NCI-H748 (cell line): ENCODE measurements at regions not wholly inside any gene's neighbourhood (a gene's known extent, or its start where the extent isn't known, plus 50 kb on each side); places are given as distances from the start of the nearest gene placed in this dataset.
A peak's percentile ranks its signal among the peaks of the same experiment; 100 is the strongest.

ENCODE experiments used
- DNase-seq: peaks from one replicate; lab custom pipeline; 2025; ENCODE audit not compliant: unreplicated experiment; lab: John Stamatoyannopoulos, UW

DNA sequence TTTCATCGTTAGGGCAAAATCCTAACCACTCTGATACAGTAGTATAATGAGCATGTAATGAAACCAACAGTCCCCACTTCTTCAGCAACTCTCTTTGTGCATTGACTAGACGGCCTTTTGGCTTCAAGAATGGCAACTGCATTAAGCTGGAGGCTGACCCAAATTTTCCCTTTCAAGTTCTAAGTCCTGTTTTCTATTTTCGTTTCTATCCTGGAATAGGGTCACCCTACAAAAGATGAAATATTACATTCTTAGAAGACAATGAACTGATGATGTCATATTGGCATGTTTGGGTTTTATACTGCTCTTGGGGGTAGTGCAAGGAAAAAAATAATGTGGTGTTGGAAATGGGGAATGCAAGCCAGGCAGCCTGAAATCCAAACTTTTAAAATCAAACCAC is 254.4 kb downstream of the ETAA1 start:
- DNase-seq, result no peak

DNA sequence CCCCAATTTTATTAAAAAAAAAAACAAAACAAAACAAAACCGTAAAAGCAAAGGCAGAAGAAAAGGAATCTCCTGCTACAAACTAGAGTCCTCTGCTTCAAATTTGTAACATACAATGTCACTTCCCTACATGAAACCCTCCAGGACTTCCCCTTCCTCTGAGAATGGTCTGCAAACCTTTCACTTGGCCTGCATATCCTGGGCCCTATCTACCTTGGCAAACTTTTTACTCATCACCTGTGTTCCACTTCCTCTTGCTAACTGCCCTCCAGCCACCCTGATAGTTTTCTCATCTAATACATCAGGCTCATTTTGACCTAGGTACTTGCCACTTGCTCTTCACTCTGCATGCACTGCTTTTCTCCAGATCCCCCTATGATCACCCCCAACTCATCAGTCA is 255.5 kb downstream of the ETAA1 start:
- DNase-seq, result no peak

DNA sequence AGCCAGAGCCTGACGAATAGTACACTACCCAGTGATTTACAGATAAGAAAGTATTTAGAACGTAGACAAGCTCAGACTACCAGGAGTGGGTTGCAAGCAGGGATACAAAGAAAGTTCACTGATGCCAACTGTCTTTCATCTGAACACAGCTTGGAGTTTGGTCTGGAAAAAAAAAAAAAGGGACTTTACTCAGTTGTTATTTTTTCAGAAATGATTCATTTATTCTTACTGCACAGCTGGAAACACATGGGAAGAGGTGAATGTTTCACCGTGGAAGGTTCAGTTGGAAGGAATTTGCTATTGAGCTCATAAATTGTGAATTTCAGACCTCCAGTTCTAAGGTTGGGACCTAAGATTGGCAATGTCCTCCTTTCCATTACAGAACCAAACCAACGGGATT is 259.7 kb downstream of the ETAA1 start:
- DNase-seq, result no peak

DNA sequence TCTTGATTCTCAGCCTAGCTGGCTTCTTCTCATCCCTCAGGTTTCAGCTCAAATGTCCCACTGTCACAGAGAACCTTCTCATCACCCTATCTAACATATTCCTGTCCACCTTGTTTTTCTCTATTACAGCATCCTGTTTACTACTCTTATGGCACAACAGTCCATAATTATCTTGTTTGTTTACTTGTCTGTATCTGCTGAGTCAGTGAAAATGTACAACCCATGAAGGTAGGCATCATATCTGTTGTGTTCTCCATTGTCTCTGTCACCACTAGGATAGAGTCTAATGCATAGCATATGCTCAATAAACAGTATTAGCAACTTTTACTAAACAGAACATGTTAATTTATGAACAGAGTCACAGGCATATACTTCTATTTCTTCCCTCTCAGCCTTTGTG is 261.7 kb downstream of the ETAA1 start:
- DNase-seq, result no peak

DNA sequence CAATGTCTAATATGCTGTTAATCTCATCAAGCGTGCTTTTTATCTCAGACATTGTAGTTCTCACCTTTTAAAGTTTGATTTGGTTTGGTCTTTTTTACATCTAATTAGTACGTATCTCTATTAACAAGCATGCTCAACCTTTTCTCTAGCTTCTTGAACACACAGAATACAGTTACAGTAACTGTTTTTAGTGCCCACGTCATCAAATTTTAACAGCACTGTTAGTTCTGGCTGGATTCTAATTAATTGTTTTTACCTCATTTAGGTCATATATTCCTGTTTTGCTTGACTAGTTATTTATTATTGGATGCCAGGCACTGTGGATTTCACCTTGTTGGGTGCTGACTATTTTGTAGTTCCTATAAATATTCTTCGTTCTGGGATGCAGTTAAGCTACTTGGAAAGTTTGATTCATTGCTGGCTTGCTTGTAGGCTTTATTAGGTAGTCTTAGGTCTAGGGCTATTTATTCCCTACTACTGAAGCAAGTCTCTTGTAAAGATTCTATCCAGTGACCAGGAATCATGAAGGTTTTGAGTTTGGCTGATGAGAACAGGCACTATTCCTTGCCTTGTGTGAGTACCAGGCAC is 263.0 kb downstream of the ETAA1 start:
- no peak for DNase-seq

DNA sequence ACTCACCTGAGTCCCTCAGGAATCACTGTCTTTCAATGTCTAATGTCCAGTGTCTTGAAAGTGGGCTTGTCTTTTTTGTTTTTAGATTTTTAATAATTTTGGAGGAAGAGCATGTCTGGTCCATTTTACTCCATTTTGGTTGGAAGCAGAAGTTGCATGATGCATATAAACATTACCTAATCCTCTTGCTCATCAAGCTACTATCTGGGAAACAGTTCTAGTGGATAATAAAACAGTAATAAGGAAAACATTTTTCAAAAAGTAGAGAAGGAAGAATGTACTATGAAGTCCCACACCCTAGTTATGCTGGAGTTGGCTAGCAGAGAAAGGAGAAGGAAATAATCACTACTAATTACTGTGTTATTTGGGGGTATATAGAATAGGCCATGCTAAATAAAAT is 263.7 kb downstream of the ETAA1 start:
- DNase-seq, result no peak

DNA sequence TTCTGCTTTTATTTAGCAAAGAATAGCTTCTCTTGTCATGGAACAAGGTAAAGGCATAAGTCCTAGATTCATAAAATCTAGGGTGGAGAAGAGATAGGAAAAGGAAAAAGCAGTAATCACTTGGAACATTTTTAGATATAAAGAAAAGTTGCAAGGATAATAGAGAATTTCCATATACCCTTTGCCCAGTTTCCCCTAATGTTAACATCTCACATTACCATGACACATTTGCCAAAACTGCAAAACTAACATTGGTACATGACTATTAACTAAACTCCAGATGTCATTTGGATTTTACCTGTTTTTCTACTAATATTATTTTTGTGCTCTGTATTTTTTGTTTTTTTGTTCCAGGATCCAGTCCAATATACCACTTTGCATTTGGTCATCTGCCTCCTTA is 265.1 kb downstream of the ETAA1 start:
- no peak for DNase-seq

DNA sequence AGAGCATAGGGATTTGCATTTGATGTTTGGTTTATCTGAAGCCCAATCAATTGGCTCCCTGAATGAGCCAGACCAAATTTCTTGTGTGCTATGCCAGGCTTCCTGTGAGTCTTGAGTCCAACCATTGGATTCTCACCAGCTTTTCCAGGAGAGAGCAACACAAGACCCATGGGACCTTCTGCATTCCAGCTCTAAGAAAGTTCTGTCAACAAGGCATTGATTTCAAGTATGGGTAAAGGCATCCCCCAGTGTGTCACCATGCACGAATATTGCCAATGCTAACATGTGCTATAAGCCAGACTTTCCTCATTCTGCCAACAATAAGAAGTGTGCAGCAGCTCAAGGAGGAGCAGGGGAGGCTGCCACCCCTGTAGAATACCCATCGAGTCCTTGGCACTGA is 266.6 kb downstream of the ETAA1 start:
- no peak for DNase-seq

DNA sequence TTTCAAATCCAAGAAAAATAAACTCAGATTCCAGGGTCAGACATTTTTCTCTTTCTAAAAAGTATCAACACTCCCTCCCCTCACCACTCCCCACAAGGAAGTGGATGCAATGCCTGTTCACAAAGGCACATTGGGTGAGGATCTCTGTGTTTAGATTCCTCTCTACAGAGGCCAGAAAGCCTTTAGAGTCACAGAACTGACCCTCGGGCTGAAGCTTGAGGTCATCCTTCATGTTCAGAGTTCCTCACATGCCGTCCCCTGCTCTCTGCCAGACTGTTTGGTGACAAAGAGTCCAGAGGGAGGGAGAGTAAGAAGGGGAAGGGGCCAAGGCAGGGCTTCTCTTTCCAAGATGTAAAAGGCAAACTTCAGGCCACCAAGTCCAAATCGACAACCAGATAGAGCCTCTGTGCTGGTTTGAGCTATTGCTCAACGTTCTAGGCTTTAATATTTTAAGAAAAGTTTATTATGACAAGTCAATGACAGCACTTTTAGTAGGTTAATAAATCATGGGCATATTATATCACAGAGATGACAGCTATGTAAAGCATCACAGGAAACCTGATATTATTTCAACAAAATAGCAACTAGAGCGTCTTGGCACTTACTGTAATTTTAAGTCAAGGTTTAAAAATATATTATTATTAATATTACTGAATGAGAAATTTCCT is 269.4 kb downstream of the ETAA1 start:
- no peak for DNase-seq

DNA sequence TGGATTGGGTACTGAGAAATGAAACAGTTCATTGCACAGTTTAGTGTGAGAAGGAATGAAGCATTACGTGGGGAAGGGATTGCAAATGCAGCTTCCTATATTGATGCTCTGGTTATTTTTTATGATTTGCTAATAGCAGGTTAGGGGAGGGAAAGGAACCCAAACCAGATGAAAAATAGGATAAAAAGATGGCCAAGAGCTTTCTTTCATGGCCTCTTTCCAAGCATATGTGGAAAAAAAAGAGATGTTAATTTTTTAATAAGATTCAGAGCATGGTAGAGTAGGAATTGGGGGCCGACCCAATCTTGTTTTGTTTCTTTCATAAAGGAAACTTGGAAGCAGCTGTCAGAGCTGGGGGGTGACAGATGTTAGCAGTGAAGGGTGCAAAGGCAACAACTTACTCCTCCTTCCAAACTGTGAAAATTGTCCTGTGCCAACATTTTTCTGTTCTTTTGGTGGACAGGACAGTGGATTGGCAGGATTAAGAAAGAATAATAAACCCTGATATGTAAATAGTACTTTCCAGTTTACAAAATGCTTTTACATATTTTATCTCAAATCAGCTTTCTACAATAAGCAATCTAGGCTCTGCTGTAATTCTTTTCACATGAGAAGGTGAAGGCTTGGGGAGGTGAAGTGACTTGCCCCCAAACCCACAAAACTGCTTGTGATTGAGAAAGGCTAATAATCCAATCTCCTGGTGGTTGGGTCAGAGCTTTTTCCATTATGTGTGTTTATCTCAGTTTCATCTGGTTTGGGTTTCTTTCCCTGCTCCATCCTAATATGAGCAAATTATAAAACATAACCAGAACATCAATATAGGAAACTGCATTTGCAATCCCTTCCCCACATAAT is 270.1 kb downstream of the ETAA1 start:
- no peak for DNase-seq

DNA sequence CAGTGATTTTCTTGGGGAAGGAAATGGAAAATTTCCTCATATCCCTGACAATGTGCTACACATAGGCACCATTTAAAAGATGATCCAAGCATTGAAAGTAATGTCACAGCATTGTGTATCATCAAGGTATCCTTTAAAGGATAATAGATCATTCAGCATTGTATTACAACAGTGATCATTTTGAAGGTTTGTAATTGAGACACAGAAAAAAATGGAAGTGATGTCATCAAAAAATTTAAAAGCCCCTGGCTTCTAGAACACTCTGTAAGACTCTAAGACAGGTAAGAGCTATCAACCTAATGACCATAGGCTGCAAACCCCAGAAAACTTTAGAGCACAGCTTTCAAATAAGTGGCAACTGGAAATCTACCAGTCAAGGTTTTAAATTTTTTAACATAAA is 271.4 kb downstream of the ETAA1 start:
- no peak for DNase-seq

DNA sequence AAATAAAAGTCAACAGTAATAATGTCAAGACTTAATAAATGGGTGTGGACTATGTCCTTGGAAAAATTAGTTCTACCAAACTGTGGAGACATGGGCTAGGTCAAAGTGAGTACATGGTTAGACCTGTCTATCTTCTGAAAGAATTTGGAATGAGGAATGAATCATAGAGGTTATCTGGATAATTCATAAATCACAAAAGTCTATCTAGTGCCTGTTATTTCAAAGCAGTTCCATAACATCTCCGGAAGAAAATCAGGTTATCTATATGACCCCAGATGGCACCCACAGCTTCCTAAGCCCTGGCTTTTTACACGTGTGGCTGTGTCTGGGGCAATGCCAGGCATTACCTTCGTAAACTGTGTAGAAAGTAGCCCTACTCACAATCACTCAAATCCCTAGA is 272.0 kb downstream of the ETAA1 start:
- DNase-seq, result no peak

DNA sequence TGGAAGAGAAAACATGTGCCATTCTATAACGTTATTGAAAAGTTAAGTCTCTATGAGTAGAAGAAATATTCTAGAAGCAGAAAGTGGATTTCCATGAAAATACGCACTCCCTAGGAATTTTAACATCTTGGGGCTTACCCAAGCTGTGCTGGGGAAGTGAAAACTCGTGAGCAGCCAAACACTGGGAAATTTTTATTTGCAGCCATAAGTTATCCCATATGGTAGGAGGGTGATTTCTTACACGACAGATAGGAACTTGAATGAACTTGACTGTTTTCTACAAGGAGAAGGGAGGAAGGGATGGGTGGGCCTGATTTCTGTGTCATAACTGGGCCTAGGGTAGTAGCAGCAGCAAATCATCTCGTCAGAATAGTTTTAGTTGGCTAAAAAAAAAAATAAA is 272.6 kb downstream of the ETAA1 start:
- no peak for DNase-seq

DNA sequence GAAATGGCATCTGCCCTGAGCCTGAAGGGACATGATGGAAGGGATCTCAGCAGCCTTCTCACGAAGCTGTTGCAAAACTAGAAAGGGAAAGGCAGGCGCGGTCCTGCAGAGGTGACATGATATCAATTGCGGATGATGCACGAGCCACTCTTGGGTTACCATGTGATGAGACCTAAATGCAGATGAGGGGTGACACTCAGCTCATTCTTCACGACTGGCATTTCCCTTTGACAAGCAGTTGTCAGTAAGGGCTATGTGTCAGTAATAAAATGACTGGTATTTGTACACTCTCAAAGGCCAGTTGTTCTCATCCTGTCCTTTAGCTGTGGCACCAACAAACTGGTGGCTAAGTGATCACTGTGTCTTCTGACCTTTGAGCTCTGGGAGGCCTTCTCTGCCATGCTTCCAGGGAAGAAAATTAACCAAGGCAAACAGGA is 273.6 kb downstream of the ETAA1 start:
- DNase-seq, result no peak

DNA sequence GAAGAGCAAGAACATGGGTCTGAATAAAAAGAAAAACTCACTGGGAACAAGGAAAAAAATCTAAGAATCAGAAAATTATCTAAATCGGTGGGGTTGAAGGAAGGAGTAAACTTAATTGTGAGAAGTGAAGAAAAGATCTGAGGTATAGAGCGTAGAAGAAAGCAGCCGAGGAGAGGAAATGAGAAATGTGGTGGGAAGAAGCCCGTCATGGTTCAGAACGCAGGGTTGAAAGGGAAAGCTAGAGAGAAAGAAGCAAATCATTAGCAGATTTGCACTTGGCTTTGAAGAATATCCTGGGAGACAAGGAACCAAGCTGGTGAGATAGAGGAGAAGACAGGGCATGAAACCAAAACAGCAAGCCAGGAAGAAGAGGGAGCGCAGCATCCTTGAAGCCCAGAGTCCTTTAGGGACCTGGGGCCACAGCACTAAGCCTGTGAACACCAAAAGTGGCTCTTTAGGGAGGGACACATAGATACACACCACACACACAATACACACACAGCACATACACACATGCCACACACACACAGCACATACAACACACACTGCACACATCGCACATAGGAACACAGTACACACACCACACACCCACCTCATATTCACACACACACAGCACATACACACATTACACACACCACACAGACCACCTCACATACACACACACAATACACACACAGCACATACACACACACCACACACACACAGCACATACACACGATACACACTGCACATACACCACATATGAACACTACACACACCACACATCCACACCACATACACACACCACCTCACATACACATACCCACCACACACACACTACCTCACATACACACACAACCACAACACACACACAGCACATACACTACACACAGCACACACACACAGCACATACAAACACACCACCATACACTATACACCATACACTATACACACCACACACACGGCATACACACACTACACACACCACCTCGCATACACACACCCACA is 274.6 kb downstream of the ETAA1 start:
- no peak for DNase-seq

DNA sequence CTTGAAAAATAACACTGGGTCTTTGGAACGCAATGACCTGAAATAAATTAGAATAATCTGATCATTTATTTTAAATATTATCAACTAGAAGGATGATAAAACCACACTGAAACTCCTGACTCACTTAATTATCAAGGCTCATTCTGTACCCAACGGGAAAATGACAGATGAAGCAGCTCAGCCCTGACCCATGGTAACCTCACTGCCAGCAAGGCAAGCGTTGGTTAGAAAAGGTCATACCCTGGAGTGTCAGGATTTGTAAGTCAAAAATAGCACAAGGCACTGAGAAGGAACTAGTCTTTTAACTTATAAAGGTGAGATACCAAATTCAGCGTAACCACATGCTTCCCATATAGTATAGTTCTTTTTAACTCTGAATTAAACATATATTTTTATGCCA is 277.5 kb downstream of the ETAA1 start:
- DNase-seq, result no peak

DNA sequence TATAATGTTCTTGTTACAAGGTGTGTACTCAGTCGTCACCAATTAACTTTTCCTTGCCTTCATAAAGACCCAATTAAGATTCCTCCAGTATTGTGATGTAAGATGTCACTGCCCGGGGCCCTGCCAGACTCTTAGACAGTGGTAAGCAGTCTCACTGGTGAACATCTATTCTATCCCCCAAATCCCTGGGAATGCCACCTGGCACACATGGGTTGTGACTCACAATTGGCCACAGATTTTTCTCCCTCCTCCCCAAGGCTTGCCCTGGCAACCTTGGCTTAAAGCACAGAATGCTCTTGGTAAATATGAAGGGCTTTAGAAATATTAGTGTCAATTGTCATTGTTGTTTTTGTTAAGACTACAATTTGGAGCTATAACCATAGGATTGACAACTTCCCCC is 287.9 kb downstream of the ETAA1 start:
- no peak for DNase-seq

DNA sequence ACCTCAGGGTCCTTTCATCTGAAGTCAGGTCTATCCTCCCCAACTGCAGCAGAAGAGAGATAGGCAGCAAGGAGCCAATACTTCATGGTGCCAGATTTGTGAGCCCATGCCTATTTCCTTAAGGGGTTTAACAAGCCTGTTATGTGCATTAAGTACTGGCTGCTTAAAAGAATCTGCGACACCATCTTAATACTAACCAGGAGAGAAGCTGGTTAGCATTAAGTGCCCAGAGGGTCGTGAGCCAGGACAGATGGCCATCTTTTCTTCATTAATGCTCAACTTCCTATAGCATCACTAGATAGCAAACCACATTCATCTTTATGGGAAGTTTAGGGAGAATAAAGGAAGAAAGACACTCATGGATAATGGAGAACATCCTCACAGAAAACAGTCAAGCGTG is 289.1 kb downstream of the ETAA1 start:
- DNase-seq, result no peak

DNA sequence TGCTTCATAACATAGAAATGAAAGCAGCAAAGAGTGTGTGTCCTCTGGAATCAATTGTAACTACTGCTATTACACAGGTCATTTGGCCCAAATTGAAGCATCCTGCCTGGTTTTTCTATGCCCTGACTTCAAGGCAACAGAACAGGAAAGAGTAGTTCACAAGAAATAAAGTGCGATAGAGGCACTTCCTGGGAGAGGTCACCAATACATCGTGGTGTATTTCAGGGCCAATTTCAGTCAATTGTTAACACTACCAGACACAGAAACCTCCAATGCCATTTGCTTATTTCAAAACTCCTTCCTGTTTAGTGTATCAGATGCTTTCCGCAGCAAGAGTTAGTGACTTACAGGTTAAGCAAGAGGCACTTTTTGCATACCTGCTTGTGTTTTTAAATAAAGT is 292.1 kb downstream of the ETAA1 start:
- no peak for DNase-seq

DNA sequence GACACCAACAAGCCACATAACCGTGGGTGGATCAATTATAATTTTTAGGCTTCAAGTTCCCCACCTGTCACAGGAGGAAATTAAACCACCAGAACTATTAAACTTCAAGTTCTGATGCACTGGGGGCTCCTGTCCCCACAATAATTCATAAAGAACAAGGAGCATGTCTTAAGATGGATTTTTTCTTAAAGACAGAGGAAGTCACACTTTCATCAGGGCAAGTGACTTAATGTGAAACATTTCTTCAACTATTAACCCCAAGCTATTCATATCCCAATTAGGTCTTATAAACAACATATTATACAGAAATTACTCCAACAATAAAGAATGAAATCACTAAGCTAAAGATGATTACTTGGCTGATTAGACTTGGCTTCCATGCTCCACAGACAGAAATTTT is 292.5 kb downstream of the ETAA1 start:
- no peak for DNase-seq

DNA sequence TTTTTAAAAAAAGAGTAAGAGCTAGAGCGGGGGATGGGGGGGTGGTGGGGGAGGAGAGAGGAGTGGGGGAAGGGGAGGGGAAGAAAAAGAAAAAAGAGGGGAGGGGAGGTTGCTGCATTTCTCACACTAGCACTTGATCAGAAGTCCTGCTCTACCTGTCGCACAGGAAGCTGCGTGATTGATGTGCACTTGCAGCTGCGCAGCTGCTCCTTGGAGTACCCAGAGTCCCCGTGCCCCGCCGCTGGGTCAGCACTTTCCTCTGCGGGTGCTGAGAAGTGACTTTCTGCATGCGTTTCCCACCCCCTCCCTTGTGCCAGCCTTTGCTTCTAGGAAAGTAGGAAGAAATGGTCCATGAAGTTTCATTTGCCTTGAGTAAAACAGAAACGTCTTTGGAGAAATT is 297.3 kb downstream of the ETAA1 start:
- peak; percentile 71 for DNase-seq
